ENCODE measurements at regions not wholly inside any gene's neighbourhood (a gene's known extent, or its start where the extent isn't known, plus 50 kb on each side); places are given as distances from the start of the nearest gene placed in this dataset.
A peak's percentile ranks its signal among the peaks of the same experiment; 100 is the strongest.

DNA sequence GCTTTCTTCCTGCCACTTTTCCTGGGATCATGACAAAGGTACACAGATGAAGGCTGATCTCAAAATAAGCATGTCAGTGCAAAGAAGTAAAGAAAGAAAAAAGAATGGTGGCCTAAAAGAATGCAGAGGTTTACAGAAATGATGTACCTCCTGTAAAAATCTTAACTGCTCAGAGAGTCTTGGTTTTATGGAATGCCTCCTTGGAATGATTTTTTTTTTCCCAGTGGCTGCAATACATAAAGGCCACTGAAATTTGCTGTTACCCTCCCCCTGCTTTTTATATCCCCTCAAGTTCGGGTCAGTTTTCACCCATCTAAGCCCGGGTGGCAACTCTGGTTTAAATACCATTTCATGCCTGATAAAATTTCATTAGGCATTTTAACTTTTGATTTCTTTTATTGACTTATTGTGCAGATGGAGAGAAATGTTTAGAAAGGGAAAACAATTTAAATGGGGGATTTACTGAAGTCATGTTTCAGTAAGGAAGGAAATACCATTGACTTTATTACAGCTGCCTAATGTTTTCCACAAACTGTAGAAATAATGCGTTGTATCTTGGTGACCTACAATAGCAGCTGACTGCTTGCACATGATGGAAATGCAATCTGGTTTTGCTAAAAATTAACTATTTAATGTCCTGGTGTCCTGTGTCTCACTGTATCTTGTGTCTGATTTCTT, 102.5 kb downstream of the SAMD9 start:
- peak overlapping the region; percentile 35; the same call in 1 of the 2 replicates for H3K27ac ChIP-seq
- TF ChIP-seq, protein P1, sequence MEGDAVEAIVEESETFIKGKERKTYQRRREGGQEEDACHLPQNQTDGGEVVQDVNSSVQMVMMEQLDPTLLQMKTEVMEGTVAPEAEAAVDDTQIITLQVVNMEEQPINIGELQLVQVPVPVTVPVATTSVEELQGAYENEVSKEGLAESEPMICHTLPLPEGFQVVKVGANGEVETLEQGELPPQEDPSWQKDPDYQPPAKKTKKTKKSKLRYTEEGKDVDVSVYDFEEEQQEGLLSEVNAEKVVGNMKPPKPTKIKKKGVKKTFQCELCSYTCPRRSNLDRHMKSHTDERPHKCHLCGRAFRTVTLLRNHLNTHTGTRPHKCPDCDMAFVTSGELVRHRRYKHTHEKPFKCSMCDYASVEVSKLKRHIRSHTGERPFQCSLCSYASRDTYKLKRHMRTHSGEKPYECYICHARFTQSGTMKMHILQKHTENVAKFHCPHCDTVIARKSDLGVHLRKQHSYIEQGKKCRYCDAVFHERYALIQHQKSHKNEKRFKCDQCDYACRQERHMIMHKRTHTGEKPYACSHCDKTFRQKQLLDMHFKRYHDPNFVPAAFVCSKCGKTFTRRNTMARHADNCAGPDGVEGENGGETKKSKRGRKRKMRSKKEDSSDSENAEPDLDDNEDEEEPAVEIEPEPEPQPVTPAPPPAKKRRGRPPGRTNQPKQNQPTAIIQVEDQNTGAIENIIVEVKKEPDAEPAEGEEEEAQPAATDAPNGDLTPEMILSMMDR (conservative IDR thresholded peaks at IDR 0.05) = no peak
- no peak for TF ChIP-seq ZFX (IDR thresholded peaks at IDR 0.05)

DNA sequence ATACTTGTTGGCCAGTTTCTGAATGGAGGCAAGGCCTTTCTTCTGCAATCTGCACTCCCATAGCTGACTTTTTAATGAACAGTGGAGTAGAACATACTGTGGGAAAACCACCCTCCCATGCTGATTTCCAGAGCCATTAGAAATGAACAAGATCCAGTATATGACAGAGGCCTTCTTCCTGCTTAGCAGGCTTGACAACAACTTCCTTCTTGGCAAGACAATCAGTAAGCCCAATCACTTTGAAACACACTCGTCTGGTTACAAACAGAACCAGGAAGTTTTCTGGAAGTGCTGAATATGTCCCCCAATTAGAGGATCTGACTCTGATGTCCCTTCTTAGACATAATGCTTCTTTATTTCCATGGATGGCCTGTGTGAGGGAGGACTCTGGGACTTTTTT, 103.4 kb downstream of the SAMD9 start:
- H3K27ac ChIP-seq = peak overlapping the region; percentile 25; the same call in 1 of the 2 replicates
- no peak for TF ChIP-seq ZFX (IDR thresholded peaks at IDR 0.05)
- TF ChIP-seq, protein P1 (conservative IDR thresholded peaks at IDR 0.05) = no peak

DNA sequence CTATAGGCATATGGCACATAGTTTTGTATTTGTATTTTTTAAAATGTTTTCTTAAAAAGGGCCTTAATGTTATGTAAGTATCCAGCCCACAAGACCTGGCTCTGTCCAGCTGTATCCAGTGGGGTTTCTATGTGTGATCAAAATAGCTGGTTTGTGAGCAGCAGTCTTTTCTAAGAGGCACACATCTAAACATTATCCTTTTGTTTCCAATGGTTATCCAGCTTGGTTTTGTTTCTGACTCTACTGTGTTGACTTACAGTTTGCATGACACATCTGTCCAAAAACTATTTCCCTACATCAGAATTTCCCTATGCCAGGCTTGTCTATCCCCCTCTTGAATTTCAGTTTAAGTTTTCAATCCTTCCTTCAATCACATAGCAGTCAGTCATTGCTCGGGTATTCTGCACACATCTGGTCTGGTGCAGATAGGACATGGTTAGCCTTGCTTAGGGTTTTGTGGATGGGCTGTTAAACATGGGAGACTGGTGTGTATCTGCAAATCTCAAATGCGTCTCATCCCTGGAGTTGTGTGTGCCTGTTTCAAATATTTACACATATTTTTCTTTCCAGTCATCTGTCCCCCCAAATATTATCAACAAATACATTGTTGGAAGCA, 104.2 kb downstream of the SAMD9 start:
- no peak overlapping the region; the same call in 1 of the 2 replicates for H3K27ac ChIP-seq
- no peak for TF ChIP-seq ZFX (IDR thresholded peaks at IDR 0.05)
- TF ChIP-seq, protein P1 (conservative IDR thresholded peaks at IDR 0.05) = no peak

DNA sequence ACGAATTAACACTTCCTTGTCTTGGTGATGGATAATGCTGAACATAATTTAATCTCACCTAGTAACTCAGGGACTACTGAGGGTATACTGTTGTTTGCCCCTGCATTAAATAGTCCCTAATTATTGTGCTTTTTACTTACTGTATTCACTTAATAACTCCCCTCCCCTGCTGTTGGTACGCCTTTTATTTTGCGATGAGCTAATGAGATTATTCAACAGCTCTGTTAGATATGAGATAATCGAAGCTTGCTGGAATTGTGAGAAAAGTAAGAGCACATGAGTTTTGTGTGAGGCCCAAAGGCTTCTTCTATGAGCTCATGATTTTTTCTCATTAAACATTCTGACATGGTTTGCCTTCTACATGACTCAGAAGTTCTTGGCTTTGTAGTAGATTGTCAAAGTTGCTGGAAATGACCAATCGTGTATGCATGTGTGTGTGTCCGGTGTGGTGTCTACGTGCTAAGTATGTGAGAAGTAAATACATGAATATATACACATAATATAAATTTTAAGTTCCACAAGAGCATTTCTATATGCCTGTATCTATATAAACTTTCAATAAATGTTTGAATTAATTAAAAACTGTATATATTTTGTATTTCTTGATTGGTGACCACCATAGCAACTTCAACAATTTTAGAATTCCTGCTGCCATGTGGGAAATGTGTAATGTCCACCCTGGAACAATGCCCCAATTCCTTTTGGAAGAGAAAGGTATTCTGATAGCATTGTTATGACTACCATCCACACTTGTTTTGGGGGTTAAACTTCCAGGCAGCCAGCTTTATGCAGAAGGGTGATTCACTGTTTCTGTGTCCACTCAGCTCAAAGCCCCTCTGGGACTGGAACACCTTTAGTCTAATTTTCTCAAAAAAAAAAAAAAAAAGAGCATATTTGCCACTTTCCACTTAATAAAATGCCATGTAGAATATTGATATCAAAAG, 106.2 kb downstream of the SAMD9 start:
- no peak for TF ChIP-seq ZFX (IDR thresholded peaks at IDR 0.05)
- TF ChIP-seq, protein P1 (conservative IDR thresholded peaks at IDR 0.05) = no peak
- H3K27ac ChIP-seq = no peak overlapping the region

DNA sequence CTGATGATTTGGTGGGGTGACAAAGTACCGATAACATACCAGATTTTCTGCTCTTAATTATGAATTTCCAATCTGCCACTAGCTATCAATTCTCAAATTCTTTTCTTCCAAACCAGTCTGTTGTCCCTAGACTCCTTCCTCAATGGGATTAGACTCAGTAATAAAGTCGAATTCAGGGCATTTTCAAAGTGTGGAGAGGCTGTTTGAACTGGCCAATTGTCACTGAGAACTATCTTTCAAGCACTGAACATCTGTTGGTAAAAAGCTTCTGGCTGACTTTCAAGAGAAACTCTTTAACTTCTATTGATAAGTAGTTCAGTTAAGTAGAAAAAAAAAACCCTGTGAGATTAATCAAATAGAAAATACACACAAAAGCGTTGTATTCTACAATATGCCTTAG, 108.9 kb downstream of the SAMD9 start:
- H3K27ac ChIP-seq = no peak overlapping the region
- TF ChIP-seq ZFX (IDR thresholded peaks at IDR 0.05) = no peak
- TF ChIP-seq, protein P1 (conservative IDR thresholded peaks at IDR 0.05) = no peak

DNA sequence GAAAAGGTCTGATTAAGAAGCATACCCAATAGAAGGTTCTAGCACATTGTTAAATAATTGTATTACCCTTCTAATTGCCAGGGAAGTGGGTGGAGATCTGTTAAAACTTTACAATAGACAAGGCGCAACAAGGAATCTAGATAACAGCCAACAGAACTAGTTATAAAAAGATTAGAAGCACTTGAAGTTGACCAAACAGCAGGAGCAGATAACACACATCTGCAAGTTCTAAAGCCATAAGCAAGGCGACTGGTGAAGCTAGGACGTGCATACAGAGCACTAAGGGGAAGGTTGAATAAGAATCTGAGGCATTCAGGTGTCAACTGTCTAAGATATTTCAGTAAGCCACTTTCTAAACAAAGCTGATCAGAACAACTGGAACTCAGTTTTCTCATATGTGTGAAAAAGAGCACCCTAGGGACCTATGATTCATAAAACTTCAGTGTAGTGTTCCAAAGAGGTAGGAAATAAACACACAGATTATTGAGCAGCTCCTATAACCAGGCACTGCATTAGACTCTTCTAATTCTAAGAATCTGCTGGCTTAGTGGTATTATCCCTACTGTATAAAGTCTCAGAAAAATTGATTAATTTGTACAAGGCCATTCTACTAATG, 111.2 kb downstream of the SAMD9 start:
- TF ChIP-seq, protein P1 (conservative IDR thresholded peaks at IDR 0.05) = no peak
- no peak for TF ChIP-seq ZFX (IDR thresholded peaks at IDR 0.05)

More for the DNA sequence above, 111.2 kb downstream of the SAMD9 start:
- no peak overlapping the region for H3K27ac ChIP-seq
